Keratinocyte (primary cell): ENCODE measurements at regions not wholly inside any gene's neighbourhood (a gene's known extent, or its start where the extent isn't known, plus 50 kb on each side); places are given as distances from the start of the nearest gene placed in this dataset.
A peak's percentile ranks its signal among the peaks of the same experiment; 100 is the strongest.

Experiments
- DNase-seq: peaks from one replicate; pipeline ENCODE4 v3.0.0-alpha.2; 2011; ENCODE audit warnings: low read depth, missing footprints, low spot score
- FAIRE-seq: peaks from 2 replicates; lab custom pipeline; 2011; peaks lifted over from hg19 to GRCh38; lab: Jason Lieb, UNC
- H2AFZ ChIP-seq: 2 replicates; pipeline ENCODE4 v1.6.0; 2012; ENCODE audit warnings: low read length, control low read depth, inconsistent platforms; ENCODE audit not compliant: control insufficient read depth
- H3K27ac ChIP-seq: 2 replicates; pipeline ENCODE4 v1.5.1; 2011; ENCODE audit warnings: low read length; ENCODE audit not compliant: control insufficient read depth, insufficient read depth
- H3K27me3 ChIP-seq: 3 replicates; pipeline ENCODE4 v1.6.0; 2011; ENCODE audit warnings: low read length; ENCODE audit not compliant: control insufficient read depth, insufficient read depth; ENCODE audit errors: extremely low read depth
- H3K36me3 ChIP-seq, 2 experiments: 2 replicates in 1 of 2; 3 replicates in 1 of 2; pipeline ENCODE4 v1.5.1; 2011; ENCODE audit warnings: low read length in 2 of 2, mild to moderate bottlenecking in 1 of 2; ENCODE audit not compliant: control insufficient read depth in 2 of 2, insufficient read depth in 2 of 2; ENCODE audit errors: extremely low read depth in 1 of 2
- H3K4me1 ChIP-seq: 3 replicates; pipeline ENCODE4 v1.5.1; 2011; ENCODE audit warnings: low read length; ENCODE audit not compliant: control insufficient read depth, insufficient read depth; ENCODE audit errors: extremely low read depth
- H3K4me2 ChIP-seq: 3 replicates; pipeline ENCODE4 v1.6.0; 2011; ENCODE audit warnings: low read depth, low read length; ENCODE audit not compliant: control insufficient read depth, insufficient read depth; ENCODE audit errors: extremely low read depth
- H3K4me3 ChIP-seq, 3 experiments: fragments of 200-600 bp in 1 of 3; sonication (generic) in 1 of 3; 2 replicates in 2 of 3; 3 replicates in 1 of 3; pipeline ENCODE4 v1.5.1; 2011 to 2016; ENCODE audit warnings: low read length in 3 of 3, mild to moderate bottlenecking in 3 of 3, control low read depth in 2 of 3, inconsistent platforms in 1 of 3, low read depth in 1 of 3, mixed read lengths in 1 of 3, mixed run types in 1 of 3, moderate library complexity in 1 of 3; ENCODE audit not compliant: control insufficient read depth in 2 of 3, insufficient read depth in 2 of 3; ENCODE audit errors: extremely low read depth in 1 of 3
- H3K79me2 ChIP-seq: 2 replicates; pipeline ENCODE4 v1.6.0; 2012; ENCODE audit warnings: low read length; ENCODE audit not compliant: control insufficient read depth, insufficient read depth
- H3K9ac ChIP-seq: 3 replicates; pipeline ENCODE4 v1.6.0; 2011; ENCODE audit warnings: low read length; ENCODE audit not compliant: control insufficient read depth, insufficient read depth; ENCODE audit errors: extremely low read depth
- H3K9me1 ChIP-seq: 3 replicates; pipeline ENCODE4 v1.6.0; 2011; ENCODE audit warnings: low read length; ENCODE audit not compliant: control insufficient read depth, insufficient read depth; ENCODE audit errors: extremely low read depth
- H3K9me3 ChIP-seq: 2 replicates; pipeline ENCODE4 v1.5.1; 2012; ENCODE audit warnings: low read depth, low read length; ENCODE audit not compliant: control insufficient read depth
- H4K20me1 ChIP-seq: 3 replicates; pipeline ENCODE4 v1.6.0; 2011; ENCODE audit warnings: low read length; ENCODE audit not compliant: control insufficient read depth, insufficient read depth; ENCODE audit errors: extremely low read depth
- CTCF ChIP-seq, 3 experiments: IDR thresholded peaks in 1 of 3; conservative IDR thresholded peaks in 1 of 3; optimal IDR thresholded peaks in 1 of 3; 2 replicates in 2 of 3; 3 replicates in 1 of 3; pipeline versions ENCODE3 to v1.5.1; 2011; ENCODE audit warnings: low read length in 3 of 3, mild to moderate bottlenecking in 3 of 3, moderate library complexity in 2 of 3, control low read depth in 1 of 3, inconsistent platforms in 1 of 3; ENCODE audit not compliant: insufficient read depth in 2 of 3; ENCODE audit errors: extremely low read depth in 1 of 3
- EZH2 ChIP-seq: IDR thresholded peaks from one replicate; pipeline ENCODE4 v1.6.1; 2012; ENCODE audit warnings: inconsistent platforms, mild to moderate bottlenecking, low read length, moderate library complexity
- dilution Hi-C: fragments of 300-500 bp; cut with MboI; formaldehyde crosslinking; loops from one replicate; pipeline ENCODE4 v1.7.0; 2020; ENCODE audit warnings: low sequenced_read_pairs; ENCODE audit not compliant: extremely low pct_ligation_motif_present

DNA sequence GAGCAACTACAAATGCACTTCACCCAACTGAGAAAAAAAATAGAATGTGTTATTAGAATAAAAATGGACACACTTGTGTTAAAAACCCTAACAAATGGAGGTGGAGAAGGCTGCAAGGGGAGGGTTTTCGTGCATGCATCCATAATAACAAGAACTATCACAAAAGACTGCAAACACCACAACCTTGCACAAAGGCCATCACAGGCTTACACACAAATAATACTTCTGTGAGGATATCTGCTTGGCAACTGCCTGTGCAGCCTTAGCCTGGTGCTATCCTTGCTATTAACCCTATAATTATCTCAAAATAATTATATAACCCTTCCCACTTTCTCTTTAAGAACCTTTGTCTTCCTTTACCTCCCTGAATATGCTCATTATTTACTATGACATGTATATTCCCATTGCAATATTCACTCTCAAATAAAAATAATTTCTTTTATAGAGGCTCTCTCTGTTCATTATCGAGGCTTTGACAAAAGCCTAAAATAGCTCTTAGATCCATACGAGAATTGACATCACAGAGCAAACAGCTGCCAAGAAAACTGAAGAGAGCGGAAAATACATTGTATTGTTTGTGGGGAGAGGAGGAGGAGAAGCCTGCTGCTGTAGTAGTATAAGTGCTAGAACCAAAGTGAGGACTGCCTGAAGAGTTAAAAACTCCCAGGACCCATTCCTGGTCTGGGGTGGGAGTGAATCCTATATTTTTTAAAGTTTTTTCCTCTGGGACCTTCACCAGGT lies 1768.7 kb downstream of the BRINP3 start:
- dilution Hi-C loops = no loop called here
- Histone ChIP-seq H3K79me2 (no peaks in the 10 kb centered on the region), H3K9me1 (no peaks in the 10 kb centered on the region), H4K20me1 (no peaks in the 10 kb centered on the region), H3K4me1 (no peaks in the 10 kb centered on the region), H3K4me2 (no peak overlapping the region), H3K27me3 (no peaks in the 10 kb centered on the region), H3K27ac (no peak overlapping the region), H3K9ac (no peak overlapping the region), H2AFZ (no peak overlapping the region), H3K4me3 (no peak overlapping the region), H3K36me3 (no peaks in the 10 kb centered on the region), H3K9me3 (no peaks in the 10 kb centered on the region)
- DNase-seq (no peak), FAIRE-seq (no peak)
- TF ChIP-seq CTCF (optimal IDR thresholded peaks at IDR 0.05 in 1 of 3, IDR thresholded peaks at IDR 0.05 in 1 of 3, conservative IDR thresholded peaks at IDR 0.05 in 1 of 3; ENCODE audit: extremely low read depth in 1 of 3, insufficient read depth in 2 of 3, low read length in 3 of 3) = no peak
- no peak for TF ChIP-seq EZH2

GRCh38 chr1:188715566-188715965 lies 1762.1 kb downstream of the BRINP3 start:
- H3K4me3 ChIP-seq = no peak overlapping the region
- no peak overlapping the region for H2AFZ ChIP-seq
- no peaks in the 10 kb centered on the region for H3K4me1 ChIP-seq
- no peaks in the 10 kb centered on the region for H3K79me2 ChIP-seq
- no peaks in the 10 kb centered on the region for H3K36me3 ChIP-seq
- H3K9me3 ChIP-seq = no peaks in the 10 kb centered on the region
- H3K27me3 ChIP-seq = no peaks in the 10 kb centered on the region
- TF ChIP-seq CTCF (optimal IDR thresholded peaks at IDR 0.05 in 1 of 3, IDR thresholded peaks at IDR 0.05 in 1 of 3, conservative IDR thresholded peaks at IDR 0.05 in 1 of 3; ENCODE audit: extremely low read depth in 1 of 3, insufficient read depth in 2 of 3, low read length in 3 of 3) (peak in 1 of 3 experiments; percentile 23), EZH2 (no peak)
- FAIRE-seq (no peak), DNase-seq (no peak)
- H3K4me2 ChIP-seq = no peak overlapping the region
- no peak overlapping the region for H3K9ac ChIP-seq
- dilution Hi-C loops = no loop called here
- H4K20me1 ChIP-seq = no peaks in the 10 kb centered on the region
- H3K27ac ChIP-seq = no peak overlapping the region
- H3K9me1 ChIP-seq = no peaks in the 10 kb centered on the region
